ENCODE measurements at regions not wholly inside any gene's neighbourhood (a gene's known extent, or its start where the extent isn't known, plus 50 kb on each side); places are given as distances from the start of the nearest gene placed in this dataset.

- H3K27me3 Mint-ChIP-seq (ENCODE audit: low read depth), result peaks cover 20% of the 10 kb centered on the region
- ATAC-seq (replicated peaks in 1 of 2), result no peak
These were observed 71.2 kb downstream of the FAM43A start for GRCh38 chr3:194756791-194757325.

GRCh38 chr3:194757647-194758061 lies 72.0 kb downstream of the FAM43A start:
- Mint-ChIP-seq H3K4me3 (no peak overlapping the region), H3K27ac (no peak overlapping the region), H3K9me3 (no peaks in the 10 kb centered on the region), H3K36me3 (ENCODE audit: insufficient read depth in 2 of 2) (no peaks in the 10 kb centered on the region), H3K27me3 (ENCODE audit: low read depth) (peaks cover 24% of the 10 kb centered on the region), H3K4me1 (ENCODE audit: low read depth) (no peaks in the 10 kb centered on the region)
- DNase-seq (no peak), ATAC-seq (replicated peaks in 1 of 2) (no peak)

More at GRCh38 chr3:194756791-194757325, 71.2 kb downstream of the FAM43A start:
- no peak for DNase-seq
- no peak overlapping the region for H3K4me3 Mint-ChIP-seq
- no peaks in the 10 kb centered on the region for H3K36me3 Mint-ChIP-seq (ENCODE audit: insufficient read depth in 2 of 2)
- no peaks in the 10 kb centered on the region for H3K4me1 Mint-ChIP-seq (ENCODE audit: low read depth)
- no peaks in the 10 kb centered on the region for H3K9me3 Mint-ChIP-seq
- H3K27ac Mint-ChIP-seq, result no peak overlapping the region

GRCh38 chr3:194758716-194759115 lies 73.0 kb downstream of the FAM43A start:
- no peaks in the 10 kb centered on the region for H3K9me3 Mint-ChIP-seq
- no peak overlapping the region for H3K27ac Mint-ChIP-seq
- no peak overlapping the region for H3K4me3 Mint-ChIP-seq
- H3K36me3 Mint-ChIP-seq (ENCODE audit: insufficient read depth in 2 of 2), result no peaks in the 10 kb centered on the region
- DNase-seq (no peak), ATAC-seq (replicated peaks in 1 of 2) (no peak)
- peaks cover 24% of the 10 kb centered on the region for H3K27me3 Mint-ChIP-seq (ENCODE audit: low read depth)
- H3K4me1 Mint-ChIP-seq (ENCODE audit: low read depth), result no peaks in the 10 kb centered on the region

- H3K4me3 Mint-ChIP-seq, result no peak overlapping the region
- H3K9me3 Mint-ChIP-seq, result no peaks in the 10 kb centered on the region
- peaks cover 5% of the 10 kb centered on the region for H3K4me1 Mint-ChIP-seq (ENCODE audit: low read depth)
- peaks cover 24% of the 10 kb centered on the region for H3K27me3 Mint-ChIP-seq (ENCODE audit: low read depth)
- ATAC-seq (replicated peaks in 1 of 2) (no peak), DNase-seq (no peak)
- no peak overlapping the region for H3K27ac Mint-ChIP-seq
- H3K36me3 Mint-ChIP-seq (ENCODE audit: insufficient read depth in 2 of 2), result no peaks in the 10 kb centered on the region
These were observed 74.9 kb downstream of the FAM43A start for GRCh38 chr3:194760494-194761137.

DNA sequence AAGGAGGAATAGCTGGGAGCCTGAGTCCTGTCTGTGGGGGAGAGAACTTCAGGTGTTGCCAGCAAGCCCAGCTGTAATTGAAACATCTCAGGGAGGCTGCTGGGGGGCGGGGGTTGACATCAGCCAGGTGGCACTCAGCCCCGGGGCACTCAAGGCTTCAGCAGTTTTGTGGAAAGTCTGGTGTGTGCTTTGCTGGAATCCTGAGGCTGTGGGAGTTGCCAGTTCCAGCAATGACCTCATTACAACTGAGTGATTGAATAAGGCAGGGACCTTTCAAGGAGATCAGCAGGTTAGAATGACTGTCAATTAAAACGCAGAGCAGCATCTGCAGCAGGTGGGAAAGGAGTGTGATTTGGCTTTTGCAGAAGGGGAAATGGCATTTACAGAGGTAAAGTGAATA lies 75.7 kb downstream of the FAM43A start:
- no peaks in the 10 kb centered on the region for H3K36me3 Mint-ChIP-seq (ENCODE audit: insufficient read depth in 2 of 2)
- H3K9me3 Mint-ChIP-seq, result no peaks in the 10 kb centered on the region
- H3K27ac Mint-ChIP-seq, result no peak overlapping the region
- no peak for DNase-seq
- ATAC-seq (replicated peaks in 1 of 2), result no peak
- peaks cover 5% of the 10 kb centered on the region for H3K4me1 Mint-ChIP-seq (ENCODE audit: low read depth)
- H3K4me3 Mint-ChIP-seq, result no peak overlapping the region
- peaks cover 24% of the 10 kb centered on the region for H3K27me3 Mint-ChIP-seq (ENCODE audit: low read depth)

- Mint-ChIP-seq H3K9me3 (no peaks in the 10 kb centered on the region), H3K36me3 (ENCODE audit: insufficient read depth in 2 of 2) (no peaks in the 10 kb centered on the region), H3K27me3 (ENCODE audit: low read depth) (peaks cover 11% of the 10 kb centered on the region), H3K4me1 (ENCODE audit: low read depth) (peaks cover 35% of the 10 kb centered on the region), H3K4me3 (no peak overlapping the region), H3K27ac (peak overlapping the region; percentile 25)
- no peak for ATAC-seq (replicated peaks in 1 of 2)
- no peak for DNase-seq
These were observed 81.2 kb downstream of the FAM43A start for GRCh38 chr3:194766845-194767244.

DNA sequence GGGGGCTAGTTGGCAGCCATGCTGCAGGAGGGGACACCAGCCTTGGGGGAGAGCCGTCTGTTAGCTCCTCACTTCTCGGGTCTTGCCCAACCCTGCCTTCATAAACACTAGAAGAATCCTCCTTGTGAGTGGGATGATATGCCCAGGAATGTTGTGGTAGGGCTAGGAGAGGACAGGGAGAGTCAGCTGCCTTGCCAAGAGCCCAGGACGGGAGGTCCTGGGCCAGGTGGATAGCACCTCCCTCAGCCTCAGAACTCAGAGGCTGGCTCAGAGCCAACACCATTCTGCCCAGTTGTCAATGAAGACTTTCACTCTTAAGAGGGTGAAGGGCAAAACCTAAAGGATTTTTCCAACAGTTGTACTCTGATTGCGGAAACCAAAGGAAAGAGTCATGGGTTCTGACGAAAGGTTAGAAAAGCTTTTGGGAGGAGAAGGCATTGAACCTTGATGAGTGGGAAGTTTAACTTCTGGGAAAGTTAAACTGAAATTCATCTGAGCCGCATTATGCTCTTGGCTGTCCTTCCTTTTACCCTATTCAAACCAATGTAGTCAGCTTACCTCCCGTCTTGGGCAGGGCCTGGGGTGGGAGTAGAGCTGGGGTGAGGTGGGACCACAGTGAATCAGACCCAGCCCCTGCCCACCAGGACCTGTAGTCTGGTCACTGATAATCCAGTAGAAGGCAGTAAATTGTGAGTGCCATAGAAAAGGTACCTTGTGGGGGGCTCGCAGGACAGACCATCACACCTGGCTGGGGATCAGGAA lies 81.9 kb downstream of the FAM43A start:
- Mint-ChIP-seq H3K4me1 (ENCODE audit: low read depth) (peaks cover 35% of the 10 kb centered on the region), H3K36me3 (ENCODE audit: insufficient read depth in 2 of 2) (no peaks in the 10 kb centered on the region), H3K9me3 (no peaks in the 10 kb centered on the region), H3K27ac (peak overlapping the region; percentile 22), H3K27me3 (ENCODE audit: low read depth) (peaks cover 7% of the 10 kb centered on the region), H3K4me3 (no peak overlapping the region)
- ATAC-seq (replicated peaks in 1 of 2), result no peak
- no peak for DNase-seq

GRCh38 chr3:194768586-194768985 lies 82.9 kb downstream of the FAM43A start:
- H3K27me3 Mint-ChIP-seq (ENCODE audit: low read depth), result peaks cover 14% of the 10 kb centered on the region
- DNase-seq, result no peak
- no peak for ATAC-seq (replicated peaks in 1 of 2)
- H3K27ac Mint-ChIP-seq, result no peak overlapping the region
- H3K4me1 Mint-ChIP-seq (ENCODE audit: low read depth), result peaks cover 35% of the 10 kb centered on the region
- no peaks in the 10 kb centered on the region for H3K36me3 Mint-ChIP-seq (ENCODE audit: insufficient read depth in 2 of 2)
- H3K9me3 Mint-ChIP-seq, result no peaks in the 10 kb centered on the region
- H3K4me3 Mint-ChIP-seq, result peak overlapping the region; percentile 52 to 95

DNA sequence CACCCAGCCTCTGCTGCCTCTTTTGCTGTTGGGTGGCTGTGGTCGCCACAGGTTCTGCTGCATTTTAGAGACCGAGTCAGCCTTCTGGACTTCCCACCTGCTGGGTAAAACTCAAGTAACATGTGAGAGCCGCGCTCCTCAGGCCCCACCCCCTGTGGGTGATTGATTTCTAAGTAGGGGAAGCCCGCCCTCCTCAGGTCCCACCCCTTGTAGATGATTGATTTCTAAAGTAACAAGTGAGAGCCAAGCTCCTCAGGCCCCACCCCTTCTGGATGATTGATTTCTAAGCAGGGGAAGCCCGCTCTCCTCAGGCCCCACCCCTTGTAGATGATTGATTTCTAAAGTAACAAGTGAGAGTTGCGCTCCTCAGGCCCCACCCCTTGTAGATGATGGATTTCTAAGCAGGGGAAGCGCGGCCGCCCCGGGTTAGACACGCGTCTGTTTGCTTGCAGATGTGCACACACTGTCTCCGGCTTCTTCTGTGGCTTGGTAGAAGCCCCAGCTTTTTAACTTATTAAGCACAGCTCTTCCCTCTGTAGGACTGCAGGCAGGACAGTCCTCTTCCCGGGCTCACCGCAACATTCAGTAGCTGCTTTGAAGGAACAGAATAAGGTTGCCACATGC lies 83.4 kb downstream of the FAM43A start:
- peaks cover 17% of the 10 kb centered on the region for H3K27me3 Mint-ChIP-seq (ENCODE audit: low read depth)
- DNase-seq, result peak; percentile 88 to 94
- peaks cover 34% of the 10 kb centered on the region for H3K4me1 Mint-ChIP-seq (ENCODE audit: low read depth)
- H3K4me3 Mint-ChIP-seq, result peak overlapping the region; percentile 84 to 95
- peak overlapping the region; percentile 72 for H3K27ac Mint-ChIP-seq
- no peaks in the 10 kb centered on the region for H3K36me3 Mint-ChIP-seq (ENCODE audit: insufficient read depth in 2 of 2)
- H3K9me3 Mint-ChIP-seq, result no peaks in the 10 kb centered on the region
- peak; percentile 97 for ATAC-seq (replicated peaks in 1 of 2)

DNA sequence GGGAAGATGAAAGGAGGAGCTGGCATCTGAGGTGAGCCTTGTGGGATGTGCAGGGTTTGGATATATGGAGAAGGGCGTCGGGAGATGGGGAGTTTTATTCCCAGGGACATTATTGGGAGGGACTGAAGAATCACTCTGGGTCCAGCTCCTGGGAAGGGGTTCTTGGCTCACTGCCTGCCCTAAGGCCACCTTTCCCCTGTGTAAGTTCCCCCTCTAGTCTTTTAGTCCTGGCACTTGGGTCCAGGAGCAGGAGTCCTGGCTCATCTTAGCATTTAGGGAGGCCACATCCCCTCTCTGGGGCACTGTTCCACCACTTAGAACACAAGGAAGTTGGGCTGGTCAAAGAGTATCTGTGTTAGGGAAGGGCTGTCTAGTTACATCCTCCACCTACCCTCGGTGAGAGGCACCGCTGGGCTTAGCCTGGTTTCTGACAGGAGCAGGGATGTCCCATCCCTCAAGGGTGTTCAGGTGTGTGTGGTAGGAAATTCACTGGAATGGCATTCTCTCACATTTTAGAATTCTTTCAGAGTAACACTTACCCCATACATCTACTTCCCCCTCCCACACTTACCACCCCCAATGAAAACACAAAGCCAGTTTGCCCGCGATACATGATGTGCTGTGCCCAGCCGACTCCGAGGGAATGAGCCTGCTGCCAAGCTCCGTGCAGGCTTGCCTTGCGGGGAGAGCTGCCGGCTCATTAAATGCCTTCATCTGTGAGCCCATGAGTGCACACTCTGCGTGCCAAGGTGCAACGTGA lies 86.7 kb downstream of the FAM43A start:
- DNase-seq (no peak), ATAC-seq (replicated peaks in 1 of 2) (no peak)
- Mint-ChIP-seq H3K27ac (no peak overlapping the region), H3K4me1 (ENCODE audit: low read depth) (peaks cover 26% of the 10 kb centered on the region), H3K9me3 (no peaks in the 10 kb centered on the region), H3K27me3 (ENCODE audit: low read depth) (peaks cover 25% of the 10 kb centered on the region), H3K4me3 (no peak overlapping the region), H3K36me3 (ENCODE audit: insufficient read depth in 2 of 2) (no peaks in the 10 kb centered on the region)

GRCh38 chr3:194773216-194773615 lies 87.5 kb downstream of the FAM43A start:
- Mint-ChIP-seq H3K27ac (no peak overlapping the region), H3K4me3 (no peak overlapping the region), H3K36me3 (ENCODE audit: insufficient read depth in 2 of 2) (no peaks in the 10 kb centered on the region), H3K4me1 (ENCODE audit: low read depth) (peaks cover 21% of the 10 kb centered on the region), H3K27me3 (ENCODE audit: low read depth) (peaks cover 29% of the 10 kb centered on the region), H3K9me3 (no peaks in the 10 kb centered on the region)
- ATAC-seq (replicated peaks in 1 of 2) (no peak), DNase-seq (no peak)

GRCh38 chr3:194773771-194774455 lies 88.2 kb downstream of the FAM43A start:
- Mint-ChIP-seq H3K36me3 (ENCODE audit: insufficient read depth in 2 of 2) (no peaks in the 10 kb centered on the region), H3K9me3 (no peaks in the 10 kb centered on the region), H3K4me1 (ENCODE audit: low read depth) (peaks cover 14% of the 10 kb centered on the region), H3K27ac (no peak overlapping the region), H3K27me3 (ENCODE audit: low read depth) (peaks cover 29% of the 10 kb centered on the region), H3K4me3 (no peak overlapping the region)
- no peak for ATAC-seq (replicated peaks in 1 of 2)
- no peak for DNase-seq

Measured in activated T-cell treated with anti-CD3 and anti-CD28 coated beads, Interleukin-2, amount 50 U/mL, for 72 hours (primary cell).